GM18858 (cell line): ENCODE measurements at regions not wholly inside any gene's neighbourhood (a gene's known extent, or its start where the extent isn't known, plus 50 kb on each side); places are given as distances from the start of the nearest gene placed in this dataset.
A peak's percentile ranks its signal among the peaks of the same experiment; 100 is the strongest.

Experiments used
- ATAC-seq: cut with Tn5 transposase; IDR thresholded peaks from one replicate; pipeline ENCODE4 v1.9.1; 2021; ENCODE audit not compliant: unreplicated experiment

GRCh38 chr5:82381591-82381990 lies 103.4 kb upstream of the RPS23 start:
- no peak for ATAC-seq

GRCh38 chr5:82376307-82376706 lies 98.2 kb upstream of the RPS23 start:
- no peak for ATAC-seq

- ATAC-seq, result no peak
Measured at GRCh38 chr5:82375488-82376244, 97.5 kb upstream of the RPS23 start.

DNA sequence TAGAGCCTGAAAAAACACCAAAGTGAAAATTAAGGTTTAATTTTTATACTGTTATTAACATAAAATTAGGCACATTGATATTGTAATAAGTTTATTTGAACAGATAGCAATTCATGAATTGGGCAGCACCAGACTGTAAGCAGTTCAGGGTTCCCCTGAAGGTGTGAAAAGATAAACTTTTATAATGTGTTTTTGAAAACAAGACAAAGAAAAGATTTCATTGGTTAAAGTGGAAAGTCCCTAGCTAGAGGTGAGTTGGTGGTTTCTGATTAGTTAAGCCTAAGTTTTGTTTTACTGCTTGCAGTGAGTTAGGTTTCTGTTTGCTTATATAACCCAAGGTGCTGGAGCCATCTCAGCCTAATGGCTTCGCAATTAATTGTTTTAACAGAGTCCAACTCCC lies 96.5 kb upstream of the RPS23 start:
- ATAC-seq, result peak; percentile 71

DNA sequence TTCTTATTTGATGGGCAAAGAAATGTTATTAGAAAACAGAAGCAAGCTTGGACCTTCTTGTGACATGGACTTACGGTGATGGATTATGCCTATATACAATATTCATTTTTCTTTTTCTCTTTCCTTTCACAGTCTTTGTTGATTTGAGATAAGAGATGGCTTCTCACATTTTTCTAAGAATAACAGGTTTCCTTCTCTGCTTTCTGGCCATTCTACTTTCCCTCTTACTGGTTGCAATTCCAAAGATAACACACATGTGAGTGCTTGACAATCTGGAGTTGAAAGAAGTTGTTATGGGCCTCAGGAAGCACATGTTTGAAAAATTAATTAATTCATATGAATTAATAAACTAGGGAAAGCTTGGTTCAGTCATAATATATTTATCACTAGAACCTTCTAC lies 89.8 kb upstream of the RPS23 start:
- ATAC-seq, result no peak

DNA sequence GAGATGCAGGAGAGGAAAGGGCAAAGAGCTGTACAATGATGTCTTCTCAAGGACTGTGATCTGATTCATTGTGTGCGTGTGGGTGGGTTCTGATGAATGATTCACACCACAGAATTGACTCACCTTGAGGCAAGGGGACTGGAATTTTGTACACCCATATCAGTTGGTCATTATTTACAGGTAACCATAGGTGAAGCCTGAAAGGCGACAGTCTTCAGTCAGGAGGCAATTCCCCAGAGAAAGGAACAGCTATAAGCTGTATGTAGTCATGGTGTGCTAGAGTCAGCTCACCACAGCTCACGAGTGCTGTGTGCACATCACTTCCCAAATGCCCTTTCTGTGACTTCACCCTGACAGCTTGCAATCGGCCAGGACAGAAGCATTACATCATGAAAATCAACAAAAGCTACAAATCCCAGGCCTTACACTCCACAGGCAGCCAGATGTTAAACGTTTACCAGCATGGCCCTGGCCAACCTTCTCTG lies 87.6 kb upstream of the RPS23 start:
- ATAC-seq, result peak; percentile 48

- ATAC-seq, result no peak
Measured at GRCh38 chr5:82365026-82365425, 86.9 kb upstream of the RPS23 start.

DNA sequence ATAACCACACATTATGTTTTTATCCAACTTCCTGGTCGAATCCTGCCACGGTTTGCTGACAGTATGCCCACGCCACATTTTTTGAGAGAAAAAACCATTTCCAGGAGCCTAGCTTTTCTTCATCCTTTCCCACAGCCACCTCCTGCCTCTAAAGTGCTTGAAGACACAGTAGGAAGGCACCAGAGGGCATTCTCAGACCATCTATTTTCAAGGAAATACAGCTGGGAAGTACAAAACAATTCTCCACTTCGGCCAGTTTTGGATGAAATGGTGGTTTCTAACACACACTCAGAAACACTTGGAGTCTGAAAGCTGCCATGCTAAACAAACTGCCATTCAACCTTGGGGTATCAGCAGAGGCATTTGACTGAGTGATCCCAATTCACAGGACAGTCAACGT lies 86.3 kb upstream of the RPS23 start:
- ATAC-seq, result no peak

GRCh38 chr5:82363524-82363923 lies 85.4 kb upstream of the RPS23 start:
- no peak for ATAC-seq

- ATAC-seq, result no peak
Measured at GRCh38 chr5:82362636-82363035, 84.5 kb upstream of the RPS23 start.

DNA sequence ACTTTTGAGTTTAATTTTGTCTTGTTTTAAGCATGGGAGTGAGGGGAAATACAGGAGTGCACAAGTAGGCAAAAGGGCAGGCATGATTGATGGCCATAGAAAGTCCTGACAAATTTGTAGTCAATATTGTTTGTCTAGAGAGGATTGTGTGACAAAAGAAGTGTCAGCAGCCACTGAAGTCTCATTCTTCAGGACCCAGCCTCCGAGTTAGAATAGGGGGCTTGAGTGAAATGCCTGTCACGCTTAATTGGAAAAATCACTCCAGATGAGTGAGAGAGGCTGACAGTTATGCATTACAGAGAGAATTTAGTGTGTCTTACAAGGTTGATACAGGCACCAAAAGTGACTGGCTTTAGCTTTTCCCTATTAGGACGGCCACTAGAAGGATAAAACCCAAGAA lies 81.9 kb upstream of the RPS23 start:
- ATAC-seq, result no peak

DNA sequence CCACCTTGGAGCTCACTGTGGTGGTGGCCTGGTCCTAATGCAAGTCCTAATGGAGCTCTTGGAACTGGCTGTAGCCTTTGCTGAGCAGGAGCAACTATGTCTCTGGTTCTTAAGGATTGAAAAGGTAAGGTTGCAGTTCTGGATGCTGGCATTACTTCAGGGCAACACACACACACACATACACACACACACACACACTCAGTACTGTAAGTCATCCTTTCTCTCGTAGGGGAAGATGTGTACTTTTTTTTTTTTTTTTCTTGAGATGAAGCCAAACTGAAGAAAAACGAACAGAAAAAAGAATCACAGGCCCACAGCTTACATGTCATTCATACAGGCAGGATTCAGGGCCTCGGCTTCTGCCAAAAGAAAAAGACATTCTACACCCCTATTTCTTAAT lies 81.1 kb upstream of the RPS23 start:
- no peak for ATAC-seq

DNA sequence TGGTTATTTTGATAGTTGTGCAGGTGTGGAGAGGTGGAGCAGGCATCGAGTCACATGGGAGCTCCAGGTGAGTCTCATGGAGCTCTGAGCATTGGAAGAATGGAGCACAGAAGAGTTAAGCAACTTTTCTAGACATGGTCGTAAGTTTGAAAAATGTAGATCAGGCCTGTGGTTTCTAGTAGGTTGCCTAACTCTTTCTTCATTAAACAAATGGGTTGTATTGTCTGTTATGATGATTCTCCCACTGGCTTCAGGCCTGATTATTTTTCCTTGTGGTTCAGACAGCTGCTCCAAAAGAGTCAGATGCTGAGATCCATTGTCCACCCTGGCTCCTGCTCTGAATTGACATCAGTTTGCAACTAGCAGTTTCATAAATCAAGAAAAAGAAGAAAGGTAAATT lies 80.3 kb upstream of the RPS23 start:
- ATAC-seq, result no peak

DNA sequence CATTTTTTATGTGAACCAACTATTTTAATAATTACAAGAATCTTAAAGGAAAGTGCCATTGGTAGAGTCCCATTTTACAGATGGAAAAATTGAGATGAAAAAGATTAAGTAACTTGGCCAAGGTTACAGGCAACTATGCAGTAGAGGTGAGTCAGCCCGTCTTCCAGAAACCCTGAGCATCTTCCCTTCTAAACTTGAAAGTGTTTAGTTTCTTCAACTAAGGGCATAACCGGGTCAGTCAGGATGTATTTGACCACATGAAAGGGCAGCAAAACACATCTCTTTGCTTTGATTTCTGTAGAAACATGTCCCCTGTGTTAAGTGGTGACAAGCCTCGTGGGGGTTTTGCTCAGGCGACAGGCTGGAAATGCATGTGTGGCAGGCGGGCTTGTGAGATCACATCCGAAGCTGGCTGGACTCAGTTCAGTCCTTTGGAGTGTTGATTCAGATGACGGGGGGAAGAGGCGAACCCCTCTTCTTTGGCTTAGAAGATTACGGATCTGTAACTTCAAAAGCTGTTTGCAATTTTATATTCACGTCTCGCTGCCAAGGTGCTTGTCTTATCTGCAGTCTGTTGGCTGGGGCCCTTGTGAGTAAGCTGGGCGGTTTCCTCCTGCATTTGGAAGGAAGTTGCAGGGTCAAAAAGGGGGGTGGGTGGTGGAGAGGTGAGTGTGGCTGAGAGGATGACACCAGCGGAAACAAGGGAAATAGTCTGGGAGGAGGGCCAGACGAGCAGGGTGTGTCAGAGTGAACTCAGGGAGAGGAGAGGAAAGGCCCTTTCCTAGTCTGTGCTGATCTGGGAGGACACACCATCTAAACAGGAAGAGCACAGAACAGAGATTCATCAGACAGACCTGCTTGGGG lies 78.9 kb upstream of the RPS23 start:
- ATAC-seq, result no peak

GRCh38 chr5:82356021-82356420 lies 77.9 kb upstream of the RPS23 start:
- no peak for ATAC-seq

DNA sequence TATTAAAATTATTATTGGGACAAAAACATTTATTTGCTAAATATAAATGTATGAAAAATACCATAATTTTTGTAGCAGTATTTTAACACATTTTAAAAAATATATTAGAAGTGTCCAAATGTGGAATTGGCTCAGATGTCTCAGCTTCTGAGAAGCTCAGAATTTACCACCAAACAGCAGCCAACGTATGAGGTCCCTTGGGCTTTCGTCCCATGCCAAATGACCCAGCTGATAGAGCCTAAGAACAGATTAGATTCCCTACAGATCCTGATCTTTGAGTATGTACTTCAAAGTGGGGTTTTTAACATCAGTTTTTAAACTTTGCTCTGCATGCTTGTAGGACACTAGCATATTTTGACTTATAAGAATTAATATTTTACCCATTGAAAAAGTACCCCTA lies 77.3 kb upstream of the RPS23 start:
- no peak for ATAC-seq

DNA sequence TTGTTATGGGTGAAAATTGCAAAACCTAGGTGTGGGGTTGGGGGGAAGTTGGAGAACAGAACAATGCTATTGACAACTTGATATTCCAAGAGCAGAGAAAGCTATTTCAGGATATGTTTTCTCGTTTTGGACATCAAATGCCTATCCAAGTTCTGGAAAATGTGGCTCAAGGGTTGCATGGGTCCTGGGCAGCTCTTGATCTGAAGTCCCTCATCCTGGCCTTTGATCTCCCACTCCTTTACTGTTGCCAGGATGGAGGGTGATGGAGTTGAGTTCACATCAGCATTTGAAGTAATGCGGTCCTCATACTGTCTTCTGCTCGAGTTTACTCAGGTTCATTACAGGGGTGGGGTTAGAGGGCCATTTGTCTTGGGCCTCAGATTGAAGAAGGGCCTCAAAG lies 76.9 kb upstream of the RPS23 start:
- ATAC-seq, result no peak

DNA sequence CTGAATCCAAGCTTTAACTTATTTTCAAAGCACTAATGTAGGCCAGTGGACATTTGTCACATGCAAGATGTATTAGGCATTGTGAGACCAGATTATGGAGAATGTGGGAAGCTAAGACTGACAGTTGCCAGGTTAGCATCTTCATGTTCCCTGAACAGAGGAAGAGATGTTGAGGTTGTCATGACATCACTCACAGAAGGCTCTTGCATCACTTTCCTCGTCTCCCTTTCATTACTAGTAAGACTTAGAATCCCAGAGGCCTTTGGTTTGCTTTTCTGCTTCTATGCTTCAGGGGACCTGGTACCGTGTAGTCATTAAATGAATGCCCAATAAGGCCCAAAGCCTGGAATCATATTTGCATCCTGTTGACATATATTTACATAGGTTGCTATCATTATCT lies 76.4 kb upstream of the RPS23 start:
- no peak for ATAC-seq

DNA sequence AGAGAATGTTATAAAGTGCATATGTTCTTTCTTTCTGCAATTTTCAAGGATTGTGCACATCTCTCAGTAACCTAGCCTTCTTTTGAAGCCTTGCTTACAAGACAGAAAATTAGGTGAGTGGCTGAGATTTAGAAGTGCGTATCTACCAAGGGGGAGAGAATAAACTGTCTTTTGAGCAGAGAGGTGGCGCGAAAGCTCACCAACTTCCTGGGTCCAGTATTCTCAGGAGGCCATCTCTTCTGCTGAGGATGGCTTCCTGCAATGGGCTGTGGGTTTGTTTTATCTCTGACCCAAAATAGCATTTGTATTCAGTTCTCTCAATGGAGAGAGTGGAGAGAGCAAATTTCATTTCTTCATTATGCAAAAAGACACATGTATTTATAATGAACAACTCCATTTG lies 75.4 kb upstream of the RPS23 start:
- no peak for ATAC-seq

DNA sequence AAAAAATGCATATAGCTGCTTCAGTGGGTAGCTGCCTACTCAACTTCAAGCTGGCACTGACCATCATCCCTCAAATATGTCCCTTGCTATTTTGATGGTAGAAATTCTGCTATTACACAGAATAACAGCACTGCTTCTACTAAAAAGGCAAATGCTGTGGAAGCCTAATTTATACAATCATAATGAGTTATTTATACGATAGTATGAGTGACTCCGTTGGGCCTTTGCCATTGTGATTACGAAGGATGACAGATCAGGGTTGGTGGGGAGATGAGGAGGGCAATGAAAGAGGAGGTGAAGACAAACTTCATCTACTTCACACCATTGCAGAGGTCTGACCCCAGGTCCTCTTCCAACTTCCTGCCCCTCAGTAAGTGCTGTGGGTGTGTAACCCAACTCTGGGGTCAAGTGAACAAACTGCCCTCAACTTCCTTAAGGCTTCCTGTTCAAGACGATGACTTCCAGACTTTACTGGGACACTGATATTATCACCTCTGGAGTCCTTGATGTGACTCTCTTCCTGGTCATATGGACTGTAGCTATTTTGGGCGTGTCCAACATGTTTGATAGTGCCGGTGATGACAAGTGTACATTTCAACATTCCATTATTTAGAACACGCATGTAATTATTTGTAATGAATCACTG lies 74.1 kb upstream of the RPS23 start:
- ATAC-seq, result no peak

DNA sequence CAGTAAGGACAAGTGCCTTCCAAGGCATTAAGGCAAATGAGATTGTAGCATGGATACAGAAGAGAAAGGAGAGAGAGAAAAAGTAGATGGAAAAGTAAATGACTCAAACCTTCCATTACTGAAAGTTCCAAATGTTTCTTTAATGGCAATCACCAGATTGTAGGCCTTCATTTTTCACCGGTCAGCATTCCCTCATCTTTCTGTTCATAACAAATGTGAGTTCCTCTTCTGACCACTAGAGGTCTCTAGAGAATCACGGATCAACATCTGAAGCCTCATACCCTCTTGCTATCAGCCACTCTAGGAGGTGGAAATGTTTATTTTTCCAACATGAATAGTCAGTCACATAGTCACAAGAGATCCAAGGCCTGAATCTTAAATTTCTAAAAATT lies 73.6 kb upstream of the RPS23 start:
- peak; percentile 84 for ATAC-seq

- no peak for ATAC-seq
Measured at GRCh38 chr5:82351297-82351696, 73.1 kb upstream of the RPS23 start.
